ENCODE measurements at regions not wholly inside any gene's neighbourhood (a gene's known extent, or its start where the extent isn't known, plus 50 kb on each side); places are given as distances from the start of the nearest gene placed in this dataset.

GRCh38 chr4:151957153-151957552 lies 196.3 kb upstream of the GATB start:
- Mint-ChIP-seq H3K27me3 (ENCODE audit: insufficient read depth, unreplicated experiment) (no peaks in the 10 kb centered on the region), H3K36me3 (ENCODE audit: insufficient read depth, unreplicated experiment) (no peaks in the 10 kb centered on the region), H3K4me1 (ENCODE audit: insufficient read depth, unreplicated experiment) (peaks cover 5% of the 10 kb centered on the region), H3K9me3 (ENCODE audit: unreplicated experiment) (no peaks in the 10 kb centered on the region), H3K4me3 (ENCODE audit: unreplicated experiment) (no peak overlapping the region), H3K27ac (ENCODE audit: low read depth, unreplicated experiment) (no peak overlapping the region)
- TF ChIP-seq CTCF (IDR thresholded peaks at IDR 0.05; ENCODE audit: unreplicated experiment): no peak
- intact Hi-C loops (cut with micrococcal nuclease): no loop called here
- CTCF ChIA-PET: interaction anchor here (0.8 kb wide), 1 partner anchor 25 kb away, joined by 3 read pairs; no protein-coding TSS in a partner anchor
- POLR2A ChIA-PET: interaction anchor here (0.6 kb wide), 1 partner anchor 83 kb away, joined by 4 read pairs; no protein-coding TSS in a partner anchor
- no TSS peak for BruUV-seq (replicated peaks)
- no peak for DNase-seq (ENCODE audit: unreplicated experiment)

- H3K27ac Mint-ChIP-seq (ENCODE audit: low read depth, unreplicated experiment): no peak overlapping the region
- POLR2A ChIA-PET: interaction anchor here (0.6 to 0.7 kb wide), 2 partner anchors 130 to 169 kb away, joined by 3 to 4 read pairs; no protein-coding TSS in a partner anchor
- no peaks in the 10 kb centered on the region for H3K9me3 Mint-ChIP-seq (ENCODE audit: unreplicated experiment)
- no peaks in the 10 kb centered on the region for H3K36me3 Mint-ChIP-seq (ENCODE audit: insufficient read depth, unreplicated experiment)
- no peak overlapping the region for H3K4me3 Mint-ChIP-seq (ENCODE audit: unreplicated experiment)
- no peak for TF ChIP-seq CTCF (IDR thresholded peaks at IDR 0.05; ENCODE audit: unreplicated experiment)
- BruUV-seq (replicated peaks): no TSS peak
- H3K27me3 Mint-ChIP-seq (ENCODE audit: insufficient read depth, unreplicated experiment): no peaks in the 10 kb centered on the region
- CTCF ChIA-PET: interaction anchor here (0.5 to 0.9 kb wide), 3 partner anchors 9 to 376 kb away, joined by 3 to 4 read pairs (median 3); no protein-coding TSS in a partner anchor
- intact Hi-C loops (cut with micrococcal nuclease): no loop called here
- no peaks in the 10 kb centered on the region for H3K4me1 Mint-ChIP-seq (ENCODE audit: insufficient read depth, unreplicated experiment)
- DNase-seq (ENCODE audit: unreplicated experiment): peak; percentile 13
Measured at GRCh38 chr4:151955721-151956380, 195.0 kb upstream of the GATB start.

- POLR2A ChIA-PET: interaction anchor here (0.7 kb wide), 1 partner anchor 1793 kb away, joined by 4 read pairs; no protein-coding TSS in a partner anchor
- peaks cover 7% of the 10 kb centered on the region for H3K9me3 Mint-ChIP-seq (ENCODE audit: unreplicated experiment)
- no peaks in the 10 kb centered on the region for H3K36me3 Mint-ChIP-seq (ENCODE audit: insufficient read depth, unreplicated experiment)
- TF ChIP-seq CTCF (IDR thresholded peaks at IDR 0.05; ENCODE audit: unreplicated experiment): no peak
- no peak for DNase-seq (ENCODE audit: unreplicated experiment)
- H3K27ac Mint-ChIP-seq (ENCODE audit: low read depth, unreplicated experiment): no peak overlapping the region
- no peak overlapping the region for H3K4me3 Mint-ChIP-seq (ENCODE audit: unreplicated experiment)
- intact Hi-C loops (cut with micrococcal nuclease): no loop called here
- no TSS peak for BruUV-seq (replicated peaks)
- CTCF ChIA-PET: no interaction called here
- no peaks in the 10 kb centered on the region for H3K27me3 Mint-ChIP-seq (ENCODE audit: insufficient read depth, unreplicated experiment)
- no peaks in the 10 kb centered on the region for H3K4me1 Mint-ChIP-seq (ENCODE audit: insufficient read depth, unreplicated experiment)
Measured at GRCh38 chr4:151953795-151954372, 193.1 kb upstream of the GATB start.

- POLR2A ChIA-PET: no interaction called here
- intact Hi-C loops (cut with micrococcal nuclease): no loop called here
Measured at GRCh38 chr4:151953312-151953711, 192.5 kb upstream of the GATB start.

More at GRCh38 chr4:151953312-151953711, 192.5 kb upstream of the GATB start:
- DNase-seq (ENCODE audit: unreplicated experiment): no peak
- BruUV-seq (replicated peaks): no TSS peak
- no peaks in the 10 kb centered on the region for H3K36me3 Mint-ChIP-seq (ENCODE audit: insufficient read depth, unreplicated experiment)
- H3K4me3 Mint-ChIP-seq (ENCODE audit: unreplicated experiment): no peak overlapping the region
- CTCF ChIA-PET: no interaction called here
- H3K27me3 Mint-ChIP-seq (ENCODE audit: insufficient read depth, unreplicated experiment): no peaks in the 10 kb centered on the region
- no peak overlapping the region for H3K27ac Mint-ChIP-seq (ENCODE audit: low read depth, unreplicated experiment)
- peaks cover 7% of the 10 kb centered on the region for H3K9me3 Mint-ChIP-seq (ENCODE audit: unreplicated experiment)
- no peaks in the 10 kb centered on the region for H3K4me1 Mint-ChIP-seq (ENCODE audit: insufficient read depth, unreplicated experiment)
- TF ChIP-seq CTCF (IDR thresholded peaks at IDR 0.05; ENCODE audit: unreplicated experiment): no peak

Data from MCF 10A (cell line).